Activated T-helper 2 cell treated with anti-CD3 and anti-CD28 coated beads, Interferon-gamma antibody, Interleukin-2, Interleukin-4, amounts not matched to agents 10 μg/mL and 5 μg/mL and 100 μg/mL, durations not matched to agents 14 hours and 24 hours and 36 hours (primary cell): ENCODE measurements at regions not wholly inside any gene's neighbourhood (a gene's known extent, or its start where the extent isn't known, plus 50 kb on each side); places are given as distances from the start of the nearest gene placed in this dataset.
"Not testable (repeated sequence)": the region's sequence is repeated elsewhere in the genome, so short reads cannot be mapped to it uniquely, and the experiment has no call there.

Experiments used
- DNase-seq: peaks from one replicate; pipeline ENCODE4 v3.0.0; 2021; ENCODE audit warnings: low spot score
- H3K27ac Mint-ChIP-seq: one replicate; pipeline ENCODE4 v1.8.0; 2021; ENCODE audit warnings: mixed read lengths
- H3K27me3 Mint-ChIP-seq: one replicate; pipeline ENCODE4 v1.8.0; 2021; ENCODE audit warnings: low read depth, mixed read lengths
- H3K36me3 Mint-ChIP-seq: one replicate; pipeline ENCODE4 v1.8.0; 2021; ENCODE audit warnings: low read depth, mixed read lengths
- H3K4me1 Mint-ChIP-seq: one replicate; pipeline ENCODE4 v1.8.0; 2021; ENCODE audit warnings: low read depth, mixed read lengths
- H3K4me3 Mint-ChIP-seq: one replicate; pipeline ENCODE4 v1.8.0; 2021; ENCODE audit warnings: low read depth, mild to moderate bottlenecking, moderate library complexity, mixed read lengths
- H3K9me3 Mint-ChIP-seq: one replicate; pipeline ENCODE4 v1.8.0; 2021; ENCODE audit warnings: mixed read lengths
- intact Hi-C: fragments of 100-400 bp; cut with micrococcal nuclease; formaldehyde crosslinking; loops from one replicate; pipeline ENCODE4 v1.15.1; 2023

- H3K4me1 Mint-ChIP-seq, intact Hi-C loops, DNase-seq, H3K9me3 Mint-ChIP-seq, H3K4me3 Mint-ChIP-seq, H3K27ac Mint-ChIP-seq, H3K27me3 Mint-ChIP-seq, H3K36me3 Mint-ChIP-seq: not testable (repeated sequence)
Observed at GRCh38 chr5:44531756-44532155, 142.5 kb upstream of the FGF10 start.

- intact Hi-C loops, H3K4me3 Mint-ChIP-seq, H3K36me3 Mint-ChIP-seq, H3K4me1 Mint-ChIP-seq, H3K27me3 Mint-ChIP-seq, H3K27ac Mint-ChIP-seq, DNase-seq: not testable (repeated sequence)
- peaks cover 11% of the 10 kb centered on the region for H3K9me3 Mint-ChIP-seq
Observed at GRCh38 chr5:44530783-44531182, 141.6 kb upstream of the FGF10 start.

- intact Hi-C loops = no loop called here
- H3K4me3 Mint-ChIP-seq = no peak overlapping the region
Observed at GRCh38 chr5:44511596-44511995, 122.4 kb upstream of the FGF10 start.

GRCh38 chr5:44506561-44506960 lies 117.3 kb upstream of the FGF10 start:
- intact Hi-C loops = no loop called here
- Mint-ChIP-seq H3K27ac (no peak overlapping the region), H3K4me1 (no peaks in the 10 kb centered on the region), H3K36me3 (no peaks in the 10 kb centered on the region), H3K9me3 (no peaks in the 10 kb centered on the region), H3K4me3 (no peak overlapping the region), H3K27me3 (no peaks in the 10 kb centered on the region)
- no peak for DNase-seq

More at GRCh38 chr5:44511596-44511995, 122.4 kb upstream of the FGF10 start:
- no peak for DNase-seq
- Mint-ChIP-seq H3K27ac (no peak overlapping the region), H3K36me3 (no peaks in the 10 kb centered on the region), H3K9me3 (no peaks in the 10 kb centered on the region), H3K27me3 (no peaks in the 10 kb centered on the region), H3K4me1 (no peaks in the 10 kb centered on the region)

GRCh38 chr5:44499381-44499780 lies 110.2 kb upstream of the FGF10 start:
- H3K4me1 Mint-ChIP-seq = no peaks in the 10 kb centered on the region
- no peaks in the 10 kb centered on the region for H3K9me3 Mint-ChIP-seq
- no peak overlapping the region for H3K4me3 Mint-ChIP-seq
- H3K36me3 Mint-ChIP-seq = no peaks in the 10 kb centered on the region
- H3K27me3 Mint-ChIP-seq = no peaks in the 10 kb centered on the region
- no peak for DNase-seq
- no peak overlapping the region for H3K27ac Mint-ChIP-seq
- intact Hi-C loops = no loop called here

GRCh38 chr5:44497606-44498005 lies 108.4 kb upstream of the FGF10 start:
- intact Hi-C loops = no loop called here
- peaks cover 3% of the 10 kb centered on the region for H3K9me3 Mint-ChIP-seq

GRCh38 chr5:44495280-44495679 lies 106.1 kb upstream of the FGF10 start:
- Mint-ChIP-seq H3K9me3 (peaks cover 9% of the 10 kb centered on the region), H3K27me3 (no peaks in the 10 kb centered on the region), H3K36me3 (no peaks in the 10 kb centered on the region), H3K4me3 (no peak overlapping the region), H3K4me1 (no peaks in the 10 kb centered on the region), H3K27ac (no peak overlapping the region)
- intact Hi-C loops = no loop called here
- no peak for DNase-seq

More at GRCh38 chr5:44497606-44498005, 108.4 kb upstream of the FGF10 start:
- H3K27me3 Mint-ChIP-seq = no peaks in the 10 kb centered on the region
- H3K4me1 Mint-ChIP-seq = no peaks in the 10 kb centered on the region
- DNase-seq = no peak
- no peak overlapping the region for H3K27ac Mint-ChIP-seq
- H3K4me3 Mint-ChIP-seq = no peak overlapping the region
- no peaks in the 10 kb centered on the region for H3K36me3 Mint-ChIP-seq

- Mint-ChIP-seq H3K4me1 (no peaks in the 10 kb centered on the region), H3K27ac (no peak overlapping the region), H3K9me3 (peaks cover 13% of the 10 kb centered on the region), H3K36me3 (no peaks in the 10 kb centered on the region), H3K27me3 (no peaks in the 10 kb centered on the region), H3K4me3 (no peak overlapping the region)
- DNase-seq = no peak
- intact Hi-C loops = no loop called here
Observed at GRCh38 chr5:44489759-44490158, 100.5 kb upstream of the FGF10 start.

GRCh38 chr5:44486591-44486990 lies 97.4 kb upstream of the FGF10 start:
- no peak overlapping the region for H3K27ac Mint-ChIP-seq
- no peak for DNase-seq
- no peaks in the 10 kb centered on the region for H3K4me1 Mint-ChIP-seq
- no peaks in the 10 kb centered on the region for H3K36me3 Mint-ChIP-seq
- H3K4me3 Mint-ChIP-seq = no peak overlapping the region
- H3K9me3 Mint-ChIP-seq = peaks cover 8% of the 10 kb centered on the region
- no peaks in the 10 kb centered on the region for H3K27me3 Mint-ChIP-seq
- intact Hi-C loops = no loop called here

GRCh38 chr5:44454002-44454401 lies 64.8 kb upstream of the FGF10 start:
- H3K27me3 Mint-ChIP-seq = no peaks in the 10 kb centered on the region
- H3K27ac Mint-ChIP-seq = no peak overlapping the region
- H3K36me3 Mint-ChIP-seq = no peaks in the 10 kb centered on the region
- DNase-seq = no peak
- peaks cover 19% of the 10 kb centered on the region for H3K9me3 Mint-ChIP-seq
- no peaks in the 10 kb centered on the region for H3K4me1 Mint-ChIP-seq
- no peak overlapping the region for H3K4me3 Mint-ChIP-seq
- intact Hi-C loops = no loop called here

GRCh38 chr5:44446399-44446798 lies 57.2 kb upstream of the FGF10 start:
- DNase-seq = no peak
- intact Hi-C loops = no loop called here
- Mint-ChIP-seq H3K27ac (no peak overlapping the region), H3K4me1 (no peaks in the 10 kb centered on the region), H3K4me3 (no peak overlapping the region), H3K9me3 (peaks cover 11% of the 10 kb centered on the region), H3K27me3 (no peaks in the 10 kb centered on the region), H3K36me3 (no peaks in the 10 kb centered on the region)

- H3K4me1 Mint-ChIP-seq = no peaks in the 10 kb centered on the region
- H3K27ac Mint-ChIP-seq = no peak overlapping the region
- H3K9me3 Mint-ChIP-seq = peaks cover 18% of the 10 kb centered on the region
- no peaks in the 10 kb centered on the region for H3K27me3 Mint-ChIP-seq
- intact Hi-C loops = no loop called here
- no peaks in the 10 kb centered on the region for H3K36me3 Mint-ChIP-seq
- H3K4me3 Mint-ChIP-seq = no peak overlapping the region
- no peak for DNase-seq
Observed at GRCh38 chr5:44443172-44443571, 54.0 kb upstream of the FGF10 start.

GRCh38 chr5:44441460-44441859 lies 52.2 kb upstream of the FGF10 start:
- Mint-ChIP-seq H3K4me3 (no peak overlapping the region), H3K36me3 (no peaks in the 10 kb centered on the region), H3K27me3 (no peaks in the 10 kb centered on the region), H3K9me3 (peaks cover 21% of the 10 kb centered on the region), H3K27ac (no peak overlapping the region), H3K4me1 (no peaks in the 10 kb centered on the region)
- intact Hi-C loops = no loop called here
- no peak for DNase-seq

- DNase-seq = no peak
- Mint-ChIP-seq H3K4me3 (no peak overlapping the region), H3K27me3 (no peaks in the 10 kb centered on the region), H3K9me3 (peaks cover 14% of the 10 kb centered on the region), H3K27ac (no peak overlapping the region), H3K36me3 (no peaks in the 10 kb centered on the region), H3K4me1 (no peaks in the 10 kb centered on the region)
- intact Hi-C loops = no loop called here
Observed at GRCh38 chr5:44440186-44440585, 51.0 kb upstream of the FGF10 start.
